HG03575 (cell line): ENCODE measurements at regions not wholly inside any gene's neighbourhood (a gene's known extent, or its start where the extent isn't known, plus 50 kb on each side); places are given as distances from the start of the nearest gene placed in this dataset.

Source experiments
- ATAC-seq: cut with Tn5 transposase; IDR thresholded peaks from one replicate; pipeline ENCODE4 v1.9.1; 2021; ENCODE audit not compliant: unreplicated experiment, insufficient number of reproducible peaks, low FRiP score; ENCODE audit errors: extremely low read depth

DNA sequence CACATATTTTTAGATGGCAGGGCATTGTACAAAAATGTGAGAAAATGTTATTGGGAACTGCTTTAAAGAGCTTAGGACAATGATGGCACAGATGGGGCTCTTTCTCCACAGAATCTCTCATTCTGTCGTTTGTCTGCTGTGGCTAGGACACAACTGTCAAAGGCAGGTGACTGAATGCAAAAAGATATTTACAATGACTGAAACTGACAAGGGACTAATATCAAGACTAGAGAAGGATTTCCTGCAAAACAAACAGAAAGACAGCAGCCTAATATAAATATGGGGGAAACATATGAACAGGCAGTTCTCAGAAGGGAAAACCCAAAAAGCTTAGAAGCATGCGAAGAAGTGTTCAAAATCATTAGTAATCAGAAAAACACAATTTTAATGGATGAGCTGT is 177.5 kb upstream of the AFF2 start:
- ATAC-seq = no peak

DNA sequence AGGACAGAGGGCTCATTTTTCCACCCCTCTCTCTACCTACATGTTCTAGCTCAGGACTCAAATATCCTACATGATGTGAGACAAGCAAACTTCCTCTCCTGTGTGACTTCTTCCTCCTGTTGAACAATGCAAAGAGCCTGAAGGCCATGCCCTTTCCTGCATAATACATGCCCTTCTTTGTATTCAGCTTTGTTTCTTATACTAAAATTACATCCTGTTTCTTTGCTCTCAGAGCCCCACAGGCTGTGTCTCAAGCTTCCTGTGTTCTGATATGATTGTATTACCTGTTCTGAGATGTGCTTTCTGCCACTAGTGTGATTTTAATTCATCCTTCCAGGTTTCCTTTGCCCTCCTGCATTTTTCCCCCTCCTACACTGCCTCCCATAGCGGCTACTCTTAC is 166.4 kb upstream of the AFF2 start:
- ATAC-seq = no peak

DNA sequence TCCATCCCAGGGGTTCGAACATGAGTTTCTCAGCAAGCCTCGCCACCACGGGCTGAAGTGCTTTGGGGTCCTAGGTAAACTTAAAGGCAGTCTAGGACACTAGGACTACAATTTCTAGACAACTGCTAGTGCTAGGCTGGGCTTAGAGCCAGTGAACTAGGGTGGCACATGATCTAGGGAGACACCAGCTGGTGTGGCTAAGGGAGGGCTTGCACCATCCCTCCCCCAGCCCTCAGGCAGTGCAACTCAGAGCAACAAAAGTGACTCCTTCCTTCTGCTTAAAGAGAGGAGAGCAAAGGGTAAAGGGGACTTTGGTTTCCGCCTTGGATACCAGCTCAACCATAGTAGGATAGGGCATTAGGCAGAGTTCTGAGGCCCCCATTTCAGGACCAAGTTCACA is 162.5 kb upstream of the AFF2 start:
- ATAC-seq = no peak

DNA sequence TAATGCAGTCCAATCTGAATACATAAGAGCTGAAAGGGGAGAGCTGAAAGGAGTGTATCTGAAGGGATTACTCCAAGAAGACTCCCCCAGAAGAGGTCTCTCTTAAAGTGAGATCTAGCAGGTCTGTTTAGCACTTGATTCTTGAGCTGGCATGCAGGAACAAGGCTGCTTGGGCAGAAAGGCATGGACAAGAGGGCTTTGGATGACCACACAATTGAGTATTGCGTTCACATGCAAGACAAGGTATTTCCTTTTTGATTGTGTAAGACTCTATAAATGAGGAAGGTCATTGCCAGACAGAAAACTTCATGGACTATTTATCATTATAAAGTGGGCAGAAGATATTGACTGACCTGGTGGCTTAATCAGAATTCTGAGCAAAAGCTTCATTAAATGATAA is 145.5 kb upstream of the AFF2 start:
- ATAC-seq = no peak

- no peak for ATAC-seq
Measured at GRCh38 chrX:148361641-148362040, 138.8 kb upstream of the AFF2 start.

DNA sequence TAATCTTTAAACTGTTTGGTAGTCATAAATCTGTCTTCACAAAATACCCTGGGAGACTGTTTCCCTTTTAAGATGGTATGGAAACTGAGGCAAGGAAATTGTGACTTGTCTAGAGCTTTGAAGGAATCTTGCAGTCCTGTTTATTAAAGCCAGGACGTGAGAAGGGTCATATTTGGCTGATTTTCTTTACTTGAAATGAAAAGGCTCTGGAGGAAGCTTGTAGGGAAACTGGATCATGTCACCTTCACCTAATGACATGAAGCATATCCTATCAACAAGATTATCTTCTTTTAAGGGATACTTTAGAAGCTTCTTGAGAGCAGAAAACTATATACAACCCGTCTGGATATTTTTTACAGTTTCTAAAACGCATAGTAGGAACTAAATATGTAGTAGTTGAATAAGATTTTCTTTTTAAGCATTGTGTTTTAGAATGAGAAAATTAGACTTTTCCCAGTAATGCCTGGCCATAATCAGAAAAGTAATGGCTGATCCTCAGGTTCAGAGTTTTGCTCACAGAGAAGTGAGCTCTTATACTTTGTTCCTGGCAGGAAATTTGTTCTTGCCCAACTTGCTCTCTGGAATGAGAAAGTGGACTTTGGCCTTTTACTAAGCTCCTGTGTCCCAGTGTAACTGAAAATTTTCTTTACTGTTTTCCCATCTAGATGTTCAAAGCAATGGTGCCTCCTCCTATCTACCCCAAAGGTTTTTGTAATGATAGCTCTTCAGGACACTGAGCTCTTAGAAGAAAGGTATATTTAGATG is 136.8 kb upstream of the AFF2 start:
- no peak for ATAC-seq

GRCh38 chrX:148365233-148365632 is 135.2 kb upstream of the AFF2 start:
- ATAC-seq = no peak

DNA sequence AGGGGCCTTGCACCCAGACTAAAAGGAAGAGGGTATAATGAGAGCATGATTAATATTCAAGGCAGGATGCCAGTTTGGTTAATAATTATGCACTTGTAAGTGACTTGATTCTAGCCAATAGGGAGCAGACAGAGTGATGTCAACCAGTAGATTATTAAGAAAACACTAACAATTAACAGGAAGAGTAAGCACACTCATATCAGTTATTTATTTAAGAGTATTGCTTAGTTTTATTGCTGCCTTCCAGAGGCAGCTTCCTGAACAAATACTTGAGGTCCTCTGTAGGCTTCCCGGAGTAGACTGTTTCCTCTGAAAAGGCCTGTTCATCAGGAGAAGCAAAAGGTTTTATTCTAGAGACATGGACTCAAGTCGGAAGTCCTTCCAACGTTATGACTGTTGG is 129.1 kb upstream of the AFF2 start:
- ATAC-seq = no peak

- no peak for ATAC-seq
Measured at GRCh38 chrX:148372925-148373324, 127.5 kb upstream of the AFF2 start.

- no peak for ATAC-seq
Measured at GRCh38 chrX:148376342-148376741, 124.1 kb upstream of the AFF2 start.

GRCh38 chrX:148380107-148380506 is 120.3 kb upstream of the AFF2 start:
- ATAC-seq = no peak

- peak; percentile 80 for ATAC-seq
Measured at GRCh38 chrX:148380650-148381561, 119.5 kb upstream of the AFF2 start.

- peak; percentile 9 for ATAC-seq
Measured at GRCh38 chrX:148381603-148382002, 118.8 kb upstream of the AFF2 start.

DNA sequence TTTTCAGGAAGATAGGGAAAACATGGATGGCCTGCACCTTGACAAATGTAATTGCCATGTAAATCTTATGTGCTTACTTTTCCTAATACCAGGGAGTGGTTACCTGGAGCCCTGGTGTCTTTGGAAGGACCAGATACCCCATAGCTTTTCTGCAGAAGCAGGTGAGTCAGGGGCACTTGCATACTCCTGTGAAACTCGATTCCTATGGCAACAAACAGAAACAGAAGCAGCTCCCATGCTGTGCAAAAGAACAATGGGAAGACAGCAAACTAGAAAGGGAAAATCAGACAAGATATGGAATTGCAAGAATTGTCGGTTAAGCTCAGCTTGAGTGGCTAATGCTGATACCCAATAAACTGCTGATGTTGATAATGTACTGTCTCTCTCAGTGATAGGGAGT is 117.4 kb upstream of the AFF2 start:
- ATAC-seq = no peak

GRCh38 chrX:148385471-148385870 is 114.9 kb upstream of the AFF2 start:
- ATAC-seq = no peak

GRCh38 chrX:148389629-148390028 is 110.8 kb upstream of the AFF2 start:
- no peak for ATAC-seq

DNA sequence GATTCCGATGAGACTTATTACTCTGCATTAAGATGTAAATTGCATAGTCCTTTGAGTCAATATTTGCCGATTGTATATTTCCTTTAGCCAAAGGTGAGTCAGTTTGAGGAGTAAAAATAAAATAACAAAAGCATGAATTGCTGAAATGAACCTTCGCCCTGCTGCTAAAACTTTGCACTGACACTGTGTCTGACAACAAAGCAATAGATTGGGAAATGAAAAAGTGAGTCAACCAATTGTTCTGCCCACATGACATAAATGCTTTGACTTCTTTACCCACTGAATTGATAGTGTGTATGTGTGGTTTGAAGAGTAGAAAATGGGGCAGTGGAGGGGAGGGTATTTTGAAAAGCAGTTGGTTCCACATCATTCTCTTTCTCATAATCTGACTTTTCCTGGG is 88.4 kb upstream of the AFF2 start:
- no peak for ATAC-seq

- ATAC-seq = no peak
Measured at GRCh38 chrX:148416142-148416541, 84.3 kb upstream of the AFF2 start.

DNA sequence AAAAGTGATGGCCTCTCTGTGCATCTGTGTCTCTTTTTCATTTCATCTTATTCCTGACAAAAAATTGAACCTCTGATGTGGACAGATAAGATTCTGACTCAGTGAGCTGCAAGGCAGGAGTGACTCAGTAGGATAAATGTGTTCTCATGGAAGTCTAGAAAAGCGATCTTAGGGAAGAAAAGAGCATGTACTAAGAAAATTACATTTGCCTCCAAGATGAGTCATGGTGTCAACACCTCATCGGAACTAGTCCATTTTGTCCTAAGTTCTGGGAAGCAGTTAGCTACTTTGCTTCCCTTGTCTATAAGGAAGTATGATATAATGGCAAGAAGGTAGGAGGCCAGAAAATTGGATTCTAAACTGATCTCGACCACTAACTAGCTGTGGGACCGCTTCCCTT is 83.5 kb upstream of the AFF2 start:
- ATAC-seq = no peak

GRCh38 chrX:148417934-148418333 is 82.5 kb upstream of the AFF2 start:
- no peak for ATAC-seq
